ENCODE measurements at regions not wholly inside any gene's neighbourhood (a gene's known extent, or its start where the extent isn't known, plus 50 kb on each side); places are given as distances from the start of the nearest gene placed in this dataset.

GRCh38 chr2:217631115-217631514, 371.7 kb downstream of the TNS1 start:
- no peak for DNase-seq (ENCODE audit: low spot score)
- no peak overlapping the region for H3K27ac Mint-ChIP-seq (ENCODE audit: unreplicated experiment)
- no peak overlapping the region for H3K4me3 Mint-ChIP-seq (ENCODE audit: unreplicated experiment)
- TF ChIP-seq CTCF (IDR thresholded peaks at IDR 0.05; ENCODE audit: unreplicated experiment) = no peak
- H3K4me1 Mint-ChIP-seq (ENCODE audit: unreplicated experiment) = peaks cover 12% of the 10 kb centered on the region
- H3K9me3 Mint-ChIP-seq (ENCODE audit: unreplicated experiment) = no peaks in the 10 kb centered on the region
- H3K27me3 Mint-ChIP-seq (ENCODE audit: unreplicated experiment) = peaks cover 2% of the 10 kb centered on the region
- H3K36me3 Mint-ChIP-seq (ENCODE audit: low read depth, unreplicated experiment) = peaks cover 3% of the 10 kb centered on the region

GRCh38 chr2:217629347-217629746, 373.4 kb downstream of the TNS1 start:
- Mint-ChIP-seq H3K4me3 (ENCODE audit: unreplicated experiment) (no peak overlapping the region), H3K27me3 (ENCODE audit: unreplicated experiment) (peaks cover 2% of the 10 kb centered on the region), H3K9me3 (ENCODE audit: unreplicated experiment) (no peaks in the 10 kb centered on the region), H3K4me1 (ENCODE audit: unreplicated experiment) (peaks cover 12% of the 10 kb centered on the region), H3K36me3 (ENCODE audit: low read depth, unreplicated experiment) (peaks cover 2% of the 10 kb centered on the region), H3K27ac (ENCODE audit: unreplicated experiment) (no peak overlapping the region)
- TF ChIP-seq CTCF (IDR thresholded peaks at IDR 0.05; ENCODE audit: unreplicated experiment) = no peak
- DNase-seq (ENCODE audit: low spot score) = no peak

- Mint-ChIP-seq H3K27ac (ENCODE audit: unreplicated experiment) (no peak overlapping the region), H3K36me3 (ENCODE audit: low read depth, unreplicated experiment) (no peaks in the 10 kb centered on the region), H3K9me3 (ENCODE audit: unreplicated experiment) (no peaks in the 10 kb centered on the region), H3K4me1 (ENCODE audit: unreplicated experiment) (peaks cover 15% of the 10 kb centered on the region), H3K27me3 (ENCODE audit: unreplicated experiment) (peaks cover 2% of the 10 kb centered on the region), H3K4me3 (ENCODE audit: unreplicated experiment) (no peak overlapping the region)
- TF ChIP-seq CTCF (IDR thresholded peaks at IDR 0.05; ENCODE audit: unreplicated experiment) = no peak
- no peak for DNase-seq (ENCODE audit: low spot score)
These were observed 374.7 kb downstream of the TNS1 start for GRCh38 chr2:217628061-217628460.

GRCh38 chr2:217626926-217627325, 375.9 kb downstream of the TNS1 start:
- Mint-ChIP-seq H3K27ac (ENCODE audit: unreplicated experiment) (no peak overlapping the region), H3K27me3 (ENCODE audit: unreplicated experiment) (peaks cover 2% of the 10 kb centered on the region), H3K4me3 (ENCODE audit: unreplicated experiment) (no peak overlapping the region), H3K9me3 (ENCODE audit: unreplicated experiment) (no peaks in the 10 kb centered on the region), H3K36me3 (ENCODE audit: low read depth, unreplicated experiment) (no peaks in the 10 kb centered on the region), H3K4me1 (ENCODE audit: unreplicated experiment) (peaks cover 23% of the 10 kb centered on the region)
- TF ChIP-seq CTCF (IDR thresholded peaks at IDR 0.05; ENCODE audit: unreplicated experiment) = no peak
- no peak for DNase-seq (ENCODE audit: low spot score)

- Mint-ChIP-seq H3K27me3 (ENCODE audit: unreplicated experiment) (no peaks in the 10 kb centered on the region), H3K27ac (ENCODE audit: unreplicated experiment) (no peak overlapping the region), H3K4me1 (ENCODE audit: unreplicated experiment) (peaks cover 25% of the 10 kb centered on the region), H3K9me3 (ENCODE audit: unreplicated experiment) (no peaks in the 10 kb centered on the region), H3K4me3 (ENCODE audit: unreplicated experiment) (no peak overlapping the region), H3K36me3 (ENCODE audit: low read depth, unreplicated experiment) (no peaks in the 10 kb centered on the region)
- no peak for TF ChIP-seq CTCF (IDR thresholded peaks at IDR 0.05; ENCODE audit: unreplicated experiment)
- DNase-seq (ENCODE audit: low spot score) = no peak
These were observed 377.1 kb downstream of the TNS1 start for GRCh38 chr2:217625557-217626169.
